ENCODE measurements at regions not wholly inside any gene's neighbourhood (a gene's known extent, or its start where the extent isn't known, plus 50 kb on each side); places are given as distances from the start of the nearest gene placed in this dataset.

- Mint-ChIP-seq H3K27ac (no peak overlapping the region), H3K36me3 (no peaks in the 10 kb centered on the region), H3K9me3 (peaks cover 1 to 22% (median 10%) of the 10 kb centered on the region in 7 donors), H3K4me3 (no peak overlapping the region), H3K4me1 (peaks cover 4% of the 10 kb centered on the region), H3K27me3 (ENCODE audit: low read depth in 3 of 3) (peaks cover 0 to 4% (median 2%) of the 10 kb centered on the region in 3 donors)
- H3K9ac ChIP-seq (ENCODE audit: insufficient read depth, low read length, poor library complexity, severe bottlenecking): no peak overlapping the region
- intact Hi-C loops (cut with micrococcal nuclease): no loop called here
- no peak overlapping the region for H3K27ac ChIP-seq (ENCODE audit: low read depth in 1 of 2, low read length in 2 of 2)
- WGBS (ENCODE audit: insufficient coverage): 26% methylated on average over 6 of the region's 8 CpGs
- no peaks in the 10 kb centered on the region for H3K79me2 ChIP-seq (ENCODE audit: insufficient read depth, low read length)
- H3K4me1 ChIP-seq (ENCODE audit: control insufficient read depth in 1 of 2, insufficient read depth in 2 of 2, low read length in 2 of 2): no peaks in the 10 kb centered on the region
- peak; percentile 23 for TF ChIP-seq CTCF (IDR thresholded peaks at IDR 0.05)
- H2AFZ ChIP-seq (ENCODE audit: insufficient read depth, low read depth, low read length, poor library complexity, severe bottlenecking): no peak overlapping the region
- H3K4me3 ChIP-seq (replicated peaks in 1 of 3; ENCODE audit: low read depth in 2 of 3, low read length in 3 of 3): no peak overlapping the region
- no peak overlapping the region for H3K4me2 ChIP-seq (replicated peaks; ENCODE audit: extremely low read depth, low read length, poor library complexity, severe bottlenecking)
- no peak for DNase-seq
- H3K9me3 ChIP-seq (replicated peaks in 1 of 2; ENCODE audit: control insufficient read depth in 1 of 2, insufficient read depth in 1 of 2, low read length in 2 of 2): peaks cover 6 to 18% of the 10 kb centered on the region in 2 donors
- H3K27me3 ChIP-seq (ENCODE audit: control insufficient read depth in 2 of 2, insufficient read depth in 2 of 2, low read length in 2 of 2): no peaks in the 10 kb centered on the region
- no peaks in the 10 kb centered on the region for H3K36me3 ChIP-seq (replicated peaks in 1 of 2; ENCODE audit: control insufficient read depth in 1 of 2, insufficient read depth in 2 of 2, low read length in 2 of 2)
- no peaks in the 10 kb centered on the region for H4K20me1 ChIP-seq (ENCODE audit: insufficient read depth, low read length)
These were observed 53.9 kb upstream of the ERCC4 start for GRCh38 chr16:13866073-13866472.

Data from CD14-positive monocyte (primary cell).